NCI-H226 (cell line): ENCODE measurements at regions not wholly inside any gene's neighbourhood (a gene's known extent, or its start where the extent isn't known, plus 50 kb on each side); places are given as distances from the start of the nearest gene placed in this dataset.

ENCODE experiments used
- DNase-seq: peaks from one replicate; pipeline ENCODE4 v3.0.0-alpha.2; 2015

DNA sequence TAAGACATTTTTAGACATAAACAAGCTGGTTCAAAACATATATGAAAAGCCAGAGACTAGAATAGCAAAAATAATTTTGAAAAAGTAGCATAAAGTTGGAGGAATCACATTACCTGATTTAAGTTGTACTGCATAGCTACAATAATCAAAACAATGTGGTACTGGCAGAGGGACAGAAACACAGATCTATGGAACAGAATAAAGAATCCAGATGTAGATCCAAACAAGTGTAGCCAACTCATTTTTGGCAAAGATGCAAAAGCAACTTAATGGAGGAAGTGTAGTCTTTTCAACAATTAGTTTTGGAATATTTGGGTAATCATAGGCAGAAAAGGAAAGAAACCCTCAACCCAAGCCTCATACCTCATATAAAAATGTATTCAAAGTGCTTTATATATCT is 278.7 kb upstream of the ZNF521 start:
- DNase-seq = no peak

DNA sequence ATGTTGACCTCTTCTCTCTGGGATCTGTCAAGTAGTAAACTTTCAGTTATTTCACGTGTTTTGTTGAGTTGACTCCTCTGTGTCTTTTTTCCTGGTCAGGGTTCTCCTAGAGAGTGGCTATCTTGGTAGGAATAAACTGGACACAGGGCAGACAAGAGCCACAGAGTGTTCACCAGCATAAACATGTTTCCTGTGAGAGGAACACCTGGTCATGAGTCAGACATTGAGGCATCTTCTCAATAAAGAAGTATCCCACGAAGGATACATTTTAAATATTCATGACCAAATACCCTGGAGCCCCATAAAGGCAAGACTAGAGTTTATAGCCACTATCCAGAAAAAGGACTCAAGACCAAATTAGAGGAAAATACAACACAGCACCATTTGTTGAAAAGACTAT is 269.7 kb upstream of the ZNF521 start:
- no peak for DNase-seq

DNA sequence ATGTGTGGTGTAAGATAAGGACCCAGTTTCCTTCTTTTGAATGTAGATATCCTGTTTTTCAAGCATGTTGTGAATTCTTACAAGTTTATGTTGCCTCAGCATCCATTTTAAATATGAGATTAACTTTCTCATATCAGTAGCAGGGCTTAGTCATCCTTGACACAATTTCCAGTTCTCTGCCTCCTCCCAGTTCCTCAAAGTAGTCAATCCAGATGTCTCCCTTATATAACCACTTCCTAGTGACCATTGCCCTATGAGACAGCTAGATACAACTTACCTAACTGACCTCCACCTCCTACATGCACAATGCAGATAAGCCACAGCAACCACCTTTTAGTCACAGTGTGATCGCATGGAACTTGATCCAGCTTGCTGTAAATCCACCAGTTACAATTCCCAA is 269.2 kb upstream of the ZNF521 start:
- DNase-seq = no peak

DNA sequence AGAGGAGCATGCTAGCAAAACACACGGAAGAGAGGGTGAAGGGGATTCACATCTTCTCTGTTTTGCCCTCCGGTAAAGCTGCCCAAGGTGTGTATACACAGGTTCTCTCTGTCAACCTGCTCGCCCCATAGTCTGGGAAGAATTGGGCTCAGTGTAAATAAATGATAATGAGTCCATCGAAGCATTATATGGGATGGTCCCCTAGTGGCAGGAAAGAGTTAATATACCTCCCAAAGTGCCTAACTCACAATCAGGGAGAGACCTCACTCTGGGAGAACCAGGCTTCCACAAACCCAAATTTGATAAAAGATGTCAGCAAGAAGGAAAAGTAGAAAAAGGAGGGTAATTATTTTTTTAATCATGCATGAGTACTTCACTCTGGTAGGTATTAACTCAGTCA is 262.2 kb upstream of the ZNF521 start:
- no peak for DNase-seq

DNA sequence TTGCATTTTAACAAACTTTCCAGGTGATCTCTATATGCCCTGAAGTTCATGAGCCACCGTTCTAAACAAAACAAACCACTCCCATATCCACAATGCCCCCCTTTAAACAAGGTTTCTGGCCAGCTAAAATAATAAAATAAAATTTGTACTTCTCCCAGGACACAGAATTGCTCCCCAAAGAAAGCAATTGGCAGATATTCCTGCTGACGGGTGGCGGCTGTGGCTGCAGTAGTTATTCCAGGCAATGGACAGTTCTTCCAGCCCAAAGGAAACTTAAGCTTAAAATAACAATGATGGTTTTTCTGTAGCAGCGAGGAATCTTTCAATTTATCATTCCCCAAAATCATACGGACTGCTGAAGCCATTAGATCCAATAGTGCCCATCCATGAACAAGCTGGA is 260.5 kb upstream of the ZNF521 start:
- no peak for DNase-seq

DNA sequence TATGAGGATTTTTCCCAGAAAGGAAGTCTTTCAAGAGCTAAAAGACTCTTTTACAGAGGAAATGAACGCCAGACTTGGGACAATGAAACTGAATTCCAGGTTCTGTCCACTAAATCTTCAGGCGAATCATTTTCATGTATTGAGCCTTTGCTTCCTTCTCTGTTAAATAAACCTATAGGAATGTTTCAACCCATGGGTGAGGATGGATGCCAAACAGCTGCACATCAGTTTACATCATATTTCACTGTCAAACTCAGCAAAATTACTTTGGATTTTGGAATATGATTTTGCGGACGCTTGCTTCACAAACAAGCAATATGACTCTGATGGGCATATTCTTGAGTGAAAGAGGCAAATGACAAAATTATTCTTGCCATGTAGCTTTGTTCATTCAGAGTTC is 256.1 kb upstream of the ZNF521 start:
- DNase-seq = no peak

DNA sequence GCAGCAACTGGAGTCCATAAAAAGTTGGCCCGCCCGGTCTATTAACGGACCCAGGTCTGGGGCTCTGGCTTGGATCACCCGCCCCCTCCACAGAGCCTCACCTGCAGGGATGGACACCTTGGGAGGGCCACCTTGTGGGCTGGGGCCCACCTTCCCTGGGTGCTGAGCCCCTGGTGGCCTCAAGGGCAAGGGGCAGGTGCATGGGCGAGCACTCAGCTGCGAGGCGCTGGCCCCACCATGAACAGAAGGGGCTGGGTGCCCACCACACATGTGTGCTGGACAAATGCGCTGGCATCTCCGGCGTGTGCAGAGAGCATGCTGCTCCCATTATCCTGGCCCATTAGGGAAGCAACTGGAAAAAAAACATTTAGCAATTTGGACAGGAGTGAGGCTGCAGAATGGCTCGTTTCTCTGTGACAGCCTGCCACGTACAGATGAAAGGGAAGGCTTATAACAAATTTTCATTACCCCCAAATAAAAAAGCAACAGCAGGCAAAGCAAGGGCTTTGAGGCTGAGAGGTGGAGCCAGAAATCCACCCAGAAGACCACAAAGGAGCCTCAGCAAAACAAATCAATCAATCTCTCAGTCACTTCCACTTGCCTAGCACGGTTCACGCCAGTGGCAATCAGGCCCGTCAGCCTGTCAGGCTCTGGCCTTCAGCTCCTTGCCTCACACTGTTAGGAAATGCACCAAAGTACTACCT is 253.1 kb upstream of the ZNF521 start:
- no peak for DNase-seq

DNA sequence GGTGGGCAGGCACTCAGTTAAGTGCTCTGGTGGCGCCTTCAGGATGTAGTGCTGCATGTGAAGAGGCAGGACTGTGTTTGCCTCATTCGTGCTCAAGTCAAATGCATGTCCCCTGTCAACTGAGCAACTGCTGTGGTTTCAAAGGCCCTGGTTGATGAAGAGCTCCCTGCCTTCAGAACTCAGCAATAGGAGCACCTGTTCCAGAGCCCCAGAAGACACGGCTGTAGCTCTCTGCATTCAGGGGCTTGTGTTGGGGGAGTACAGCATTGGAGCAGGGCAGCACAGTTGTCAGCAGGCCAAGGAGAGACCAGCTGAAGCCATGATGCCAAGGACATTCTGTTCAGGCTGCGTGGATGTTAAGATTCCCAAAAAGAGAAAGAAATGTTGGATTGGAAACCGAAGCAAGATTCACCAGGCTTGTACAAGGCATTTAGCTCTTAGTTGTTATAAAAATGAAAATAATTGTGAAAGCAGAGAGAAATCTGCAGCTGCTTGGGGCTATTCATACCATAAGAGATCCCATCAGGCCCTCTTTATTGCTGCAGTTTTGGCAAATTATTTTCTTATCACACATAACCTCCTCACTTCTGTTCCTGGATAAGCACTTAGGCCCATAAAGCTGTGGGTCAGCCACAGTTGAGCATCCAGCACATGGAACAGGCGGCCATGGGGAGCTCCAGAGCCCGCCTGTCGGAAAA is 252.4 kb upstream of the ZNF521 start:
- DNase-seq = no peak

DNA sequence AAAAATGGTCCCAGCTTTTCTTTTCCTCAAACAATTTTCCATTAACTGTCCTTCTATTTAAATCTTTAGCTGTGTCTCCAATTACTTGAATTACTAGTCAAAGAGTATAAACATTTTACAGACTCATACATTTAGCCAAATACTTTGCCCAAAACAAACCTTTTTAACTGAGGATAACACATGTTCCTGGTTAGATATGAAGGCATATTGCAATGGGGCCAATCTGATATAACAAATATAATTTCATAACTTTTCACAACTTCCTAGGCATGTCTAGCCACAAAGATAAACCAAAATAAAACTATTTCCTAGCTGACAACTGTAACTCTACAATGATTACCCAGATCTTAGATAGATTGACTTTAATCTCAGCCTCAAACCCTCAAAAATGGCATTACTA is 247.5 kb upstream of the ZNF521 start:
- DNase-seq = no peak

DNA sequence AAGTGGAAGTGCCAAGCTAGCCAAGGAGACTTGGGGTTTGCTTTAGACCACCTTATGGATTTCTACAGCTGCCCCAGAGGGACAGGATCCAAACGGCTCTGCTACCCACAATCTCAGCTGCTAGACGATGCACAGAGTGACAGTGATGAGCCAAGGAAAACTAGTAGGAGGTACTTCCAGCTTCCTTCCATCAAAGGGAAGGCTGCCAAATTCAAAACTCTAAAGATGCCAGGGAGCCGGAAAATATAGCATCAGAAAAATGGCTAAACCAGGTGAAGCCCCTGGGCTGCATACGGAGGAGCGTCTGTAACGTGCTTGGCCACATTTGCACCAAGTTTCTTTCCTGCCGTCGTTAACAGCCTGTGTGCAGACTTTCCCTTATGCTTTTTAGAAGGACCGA is 245.5 kb upstream of the ZNF521 start:
- DNase-seq = no peak

DNA sequence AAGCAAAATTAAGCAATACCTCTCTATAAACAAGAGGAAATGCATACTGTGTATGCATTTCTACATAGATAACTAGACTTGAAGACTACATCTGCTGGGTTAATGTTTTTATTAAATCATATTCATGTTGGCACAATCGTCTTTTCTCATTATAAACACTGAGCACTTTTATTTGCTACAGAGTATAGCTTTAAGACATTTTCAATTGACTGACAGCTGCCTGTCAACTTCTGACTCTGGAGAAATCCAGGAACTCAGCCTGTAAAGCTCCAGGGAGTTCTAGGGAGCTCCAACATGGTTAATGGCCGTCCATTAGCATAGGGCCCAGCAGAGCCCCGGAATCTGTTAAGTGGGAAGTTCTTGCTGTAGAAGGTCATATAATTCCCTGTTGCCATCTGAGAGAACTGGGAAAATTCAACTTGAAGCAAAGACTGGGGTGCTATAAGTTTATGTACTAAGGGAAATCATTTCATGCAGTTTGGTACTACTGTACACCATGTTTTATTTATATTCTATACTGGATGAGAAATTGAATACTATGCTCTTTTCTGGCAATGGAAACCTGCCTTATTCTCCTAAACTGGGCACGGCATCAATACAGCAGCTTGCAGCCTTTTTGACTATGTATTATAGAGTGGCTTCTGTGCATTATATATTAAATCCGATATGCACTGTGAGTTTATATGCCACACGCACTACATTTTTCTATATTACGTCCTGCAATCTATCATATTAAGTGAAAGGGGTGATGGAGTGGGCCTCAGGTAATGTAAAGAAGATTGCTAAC is 243.5 kb upstream of the ZNF521 start:
- no peak for DNase-seq

DNA sequence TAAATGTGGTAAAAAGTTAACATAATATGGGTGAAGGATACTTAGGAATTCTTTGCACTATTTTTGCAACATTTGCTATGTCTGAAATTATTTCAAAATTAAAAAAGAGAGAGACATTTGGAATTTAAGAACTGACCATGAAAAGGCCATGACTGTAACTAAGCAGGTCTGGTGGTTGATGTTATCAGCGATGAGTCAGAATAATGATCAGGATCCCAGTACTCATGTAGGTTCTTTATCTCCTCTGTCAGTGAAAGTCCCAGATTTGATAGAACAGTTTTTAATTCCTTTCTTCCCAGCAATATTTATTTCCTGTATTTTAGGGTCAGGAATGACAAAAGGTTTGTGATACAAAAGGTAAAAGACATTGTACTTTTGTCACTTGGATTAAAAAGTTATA is 242.4 kb upstream of the ZNF521 start:
- DNase-seq = no peak

DNA sequence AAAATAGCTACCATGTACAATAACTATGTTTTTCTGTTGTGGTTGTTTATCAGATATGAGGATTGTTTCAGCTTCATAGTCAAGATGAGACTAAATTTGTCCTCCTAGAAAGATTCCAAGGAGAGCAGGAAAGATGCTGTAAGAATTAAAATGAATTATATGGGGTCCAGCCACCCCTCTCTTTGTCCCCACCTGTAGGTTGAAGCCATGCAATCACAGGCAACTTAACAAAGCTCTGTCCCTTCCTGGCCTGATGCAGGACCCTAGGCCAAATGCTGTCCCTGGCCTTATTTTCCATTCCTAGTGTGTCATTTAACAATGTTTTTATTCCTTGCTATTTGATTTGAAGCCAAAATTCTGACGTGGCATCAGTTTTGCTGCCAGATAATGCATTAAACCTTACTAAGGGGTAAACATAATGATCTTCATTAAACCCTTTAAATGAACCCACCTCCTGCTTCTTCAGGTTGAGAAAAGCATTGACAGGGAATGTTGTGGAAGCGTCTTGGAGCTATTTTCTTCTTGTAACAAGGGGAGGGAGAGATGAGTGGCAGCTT is 240.9 kb upstream of the ZNF521 start:
- DNase-seq = no peak

DNA sequence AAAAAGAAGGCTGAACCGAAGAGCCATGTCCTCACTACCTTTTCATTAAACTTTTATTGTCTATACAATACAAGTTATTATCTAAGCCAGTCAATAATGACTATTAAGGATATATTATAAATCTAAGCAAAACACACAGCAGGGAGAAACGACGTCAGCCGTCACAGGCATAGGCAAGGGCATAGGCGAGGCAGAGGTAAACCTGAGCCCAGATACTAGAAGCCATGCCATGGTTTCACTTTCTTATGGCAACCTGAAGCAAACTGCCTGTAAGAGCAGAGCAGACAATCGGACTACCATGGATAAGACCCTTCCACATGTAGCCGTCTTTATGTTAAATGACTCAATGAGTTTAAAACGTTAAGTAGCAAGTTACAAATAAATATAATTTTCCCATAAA is 238.5 kb upstream of the ZNF521 start:
- DNase-seq = no peak

DNA sequence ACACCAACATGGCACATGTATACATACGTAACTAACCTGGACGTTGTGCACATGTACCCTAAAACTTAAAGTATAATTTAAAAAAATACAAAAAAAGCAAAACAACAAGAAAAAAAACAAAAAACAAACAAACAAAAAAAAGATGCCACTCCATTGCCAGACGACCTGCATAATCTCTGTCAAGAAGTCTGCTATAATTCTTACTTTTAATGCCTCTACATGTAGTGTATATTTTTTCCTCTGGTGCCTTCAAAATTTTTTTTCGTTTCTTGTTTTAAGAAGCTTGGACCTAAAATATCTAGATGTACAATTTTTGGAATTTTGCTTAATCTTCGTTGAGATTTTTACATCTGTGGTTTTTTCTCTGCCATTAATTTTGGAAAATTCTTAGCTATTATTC is 235.6 kb upstream of the ZNF521 start:
- DNase-seq = no peak

DNA sequence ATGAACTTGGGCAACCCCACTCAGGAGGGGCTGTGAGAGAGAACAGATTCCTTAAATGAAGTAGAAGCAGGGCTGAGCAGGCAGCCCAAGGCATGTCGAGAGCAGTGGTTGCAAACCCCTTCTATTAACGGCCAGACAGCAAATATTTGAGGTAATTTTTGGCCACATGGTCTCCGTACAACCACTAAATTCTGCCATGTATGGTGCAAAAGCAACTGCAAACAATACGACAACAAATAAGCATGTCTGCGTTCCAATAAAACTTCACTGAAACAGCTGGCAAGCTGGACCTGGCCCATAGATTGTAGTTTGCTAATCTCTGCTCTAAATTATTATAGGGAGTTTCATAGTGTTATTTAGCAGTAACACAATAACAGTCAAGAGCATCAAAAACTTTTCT is 217.0 kb upstream of the ZNF521 start:
- no peak for DNase-seq

DNA sequence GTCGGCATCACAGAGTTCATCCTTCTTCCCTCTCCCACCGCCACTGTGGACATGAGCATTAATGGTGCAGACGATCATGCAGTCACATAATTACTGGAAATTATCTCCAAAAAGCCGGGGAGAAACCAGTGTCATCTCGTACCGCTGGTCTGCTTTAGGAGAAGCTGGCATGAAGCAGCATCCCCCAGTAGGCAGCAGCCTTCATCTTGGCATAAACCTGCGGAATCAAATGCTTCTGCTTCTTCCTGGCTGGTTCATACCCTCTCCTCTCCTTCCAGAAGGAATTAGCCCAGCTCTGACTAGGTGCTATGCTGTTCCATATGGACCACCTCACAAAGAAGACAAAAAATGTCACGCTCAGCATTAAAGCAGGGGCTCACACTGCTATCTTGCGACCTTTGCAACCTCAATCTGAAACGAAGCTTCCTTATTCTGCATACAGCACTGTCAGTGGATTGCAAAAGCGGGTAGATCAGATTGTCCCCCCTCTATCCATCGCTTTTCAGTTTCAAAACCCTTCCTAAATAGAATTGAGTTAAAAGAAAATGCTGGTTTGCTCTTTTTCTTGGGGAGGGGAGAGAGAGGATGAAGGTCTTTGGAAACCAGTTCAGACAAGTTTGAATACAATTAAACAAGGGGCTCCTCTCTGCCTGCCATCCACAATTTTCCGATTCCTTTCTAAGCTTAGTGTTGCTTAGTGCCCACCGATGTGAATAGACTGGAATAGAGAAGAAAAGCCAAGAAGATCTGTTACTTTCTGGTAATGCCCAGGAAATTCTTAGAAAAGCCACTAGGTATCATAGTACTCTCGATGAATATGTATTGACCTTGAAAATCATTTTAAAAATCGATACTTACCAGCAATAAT is 212.1 kb upstream of the ZNF521 start:
- no peak for DNase-seq

DNA sequence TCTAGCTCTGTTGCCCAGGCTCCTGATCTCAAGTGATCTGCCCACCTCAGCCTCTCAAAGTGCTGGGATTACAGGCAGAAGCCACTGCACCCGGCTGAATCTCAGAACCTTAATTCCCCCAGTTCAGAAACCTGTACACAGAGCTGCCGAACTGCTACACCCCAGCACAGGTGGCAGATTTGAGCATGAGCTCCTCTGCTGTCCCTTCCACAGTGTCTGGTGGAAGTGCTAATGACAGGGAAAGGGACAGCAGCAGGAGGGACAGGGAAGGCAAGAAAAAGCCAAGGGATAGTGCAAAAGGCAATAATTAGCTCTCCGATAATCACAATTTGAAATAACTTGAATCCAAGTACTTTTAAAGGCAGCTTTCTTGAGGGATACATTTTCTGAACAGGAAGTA is 211.4 kb upstream of the ZNF521 start:
- no peak for DNase-seq

DNA sequence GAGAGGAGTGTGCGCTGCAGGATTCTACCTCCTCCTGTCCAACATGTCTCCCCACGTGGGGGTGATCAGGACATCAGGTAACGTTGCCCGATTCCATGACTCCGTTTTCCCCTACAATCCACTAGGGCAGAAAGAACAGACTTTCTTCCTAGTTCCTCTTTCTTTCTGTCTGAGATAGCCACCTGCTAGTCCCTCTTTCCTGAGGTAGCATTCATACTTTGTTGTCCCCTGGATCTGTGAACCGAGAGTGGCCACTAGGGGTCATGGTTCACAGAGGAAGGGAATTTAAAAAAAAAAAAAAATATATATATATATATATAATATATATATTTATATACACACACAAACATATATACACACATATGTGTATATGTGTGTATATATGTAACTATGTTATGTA is 210.0 kb upstream of the ZNF521 start:
- DNase-seq = no peak

DNA sequence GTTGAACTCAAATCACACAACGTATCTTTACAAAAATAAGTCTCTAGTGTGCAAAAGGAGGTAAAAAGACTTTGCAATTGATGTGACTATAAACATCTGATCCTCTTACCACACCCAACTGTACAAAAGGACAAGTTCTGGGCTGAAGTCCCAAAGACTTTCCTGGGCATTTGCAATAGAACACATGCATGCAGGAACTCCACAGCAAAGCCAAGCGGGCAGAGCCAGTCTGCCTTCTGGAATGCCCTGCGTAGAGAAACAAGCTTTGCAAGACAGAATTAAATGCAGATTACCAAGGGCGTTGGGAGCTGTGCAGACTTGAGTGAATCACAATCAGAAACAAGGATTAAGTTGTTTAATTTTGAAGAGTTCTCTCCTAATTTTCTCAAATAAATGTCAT is 208.4 kb upstream of the ZNF521 start:
- no peak for DNase-seq

DNA sequence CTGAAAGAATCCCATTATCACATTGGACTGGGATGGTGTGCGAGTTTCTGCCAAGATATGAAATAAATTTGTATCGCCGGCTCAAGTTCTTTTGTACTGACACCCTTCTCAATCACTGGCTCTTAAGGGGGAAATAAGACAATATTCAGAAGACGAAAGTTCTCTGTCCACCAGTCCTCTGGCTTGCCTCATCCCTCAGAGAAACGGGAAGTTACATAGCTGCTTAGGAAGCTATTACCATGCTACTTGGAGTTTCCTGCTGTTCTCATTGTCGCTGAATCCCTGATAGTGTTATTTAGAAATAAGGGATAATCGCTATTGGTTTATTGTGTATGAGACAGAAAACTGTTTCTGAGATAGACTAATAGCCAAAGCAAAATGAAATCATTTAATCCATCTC is 205.0 kb upstream of the ZNF521 start:
- no peak for DNase-seq

DNA sequence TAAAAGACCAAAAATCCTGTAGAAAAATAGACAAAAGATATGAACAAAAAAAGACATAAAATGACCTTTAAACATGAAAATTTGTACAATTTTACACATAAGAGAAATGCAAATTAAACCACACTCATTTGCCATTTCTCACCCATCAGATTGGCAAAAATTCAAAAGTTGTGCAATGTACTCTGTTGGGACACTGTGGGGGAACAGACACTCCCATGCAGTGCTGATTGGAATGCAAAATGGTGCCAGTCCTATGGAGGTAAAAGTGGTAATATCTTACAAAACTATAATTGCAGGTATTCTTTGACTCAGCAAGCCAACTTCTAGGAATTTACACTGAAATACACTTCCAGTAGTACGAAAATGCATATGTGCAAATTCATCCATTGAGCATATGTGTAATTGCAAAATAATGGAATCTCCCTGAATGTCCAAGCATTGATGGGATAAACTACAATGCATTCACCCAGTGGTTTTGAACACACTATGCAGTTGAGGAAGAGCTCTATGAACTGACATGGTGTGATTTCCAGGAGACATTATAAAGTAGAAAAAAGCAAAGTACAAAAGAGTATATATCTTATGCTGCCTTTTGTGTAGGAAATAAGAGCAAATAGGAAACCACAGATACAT is 201.8 kb upstream of the ZNF521 start:
- no peak for DNase-seq
